PC-3 (cell line): ENCODE measurements at regions not wholly inside any gene's neighbourhood (a gene's known extent, or its start where the extent isn't known, plus 50 kb on each side); places are given as distances from the start of the nearest gene placed in this dataset.

Experiments
- ATAC-seq: fragments of 200-7000 bp; cut with Tn5 transposase; 2 replicates; pipeline ENCODE4 v1.9.1; 2020; ENCODE audit warnings: mild to moderate bottlenecking, moderate library complexity
- BruUV-seq: library from RNA; stranded (reverse); fragments of 400-500 nt; replicated peaks from 2 replicates; lab custom pipeline; 2021; lab: Mats Ljungman, UMichigan
- CTCF ChIA-PET: fragments of 300-600 bp; sonication (Branson Sonifier 250); formaldehyde crosslinking; loops from one replicate; lab custom pipeline; 2022; ENCODE audit warnings: antibody characterized with exemption; lab: Charles Lee
- POLR2A ChIA-PET: fragments of 300-600 bp; sonication (Branson Sonifier 250); formaldehyde crosslinking; loops from one replicate; lab custom pipeline; 2022; ENCODE audit warnings: antibody characterized with exemption; ENCODE audit not compliant: unreplicated experiment; lab: Charles Lee
- DNase-seq: peaks from one replicate; pipeline ENCODE4 v3.0.0-alpha.2; 2015
- H2AFZ ChIP-seq: fragments of 300-600 bp; sonication (generic); 2 replicates; pipeline ENCODE4 v1.6.0; 2016; ENCODE audit warnings: antibody characterized with exemption, low read length
- H3F3A ChIP-seq: fragments of 300-600 bp; sonication (generic); one replicate; pipeline ENCODE4 v1.6.0; 2017; ENCODE audit warnings: antibody characterized with exemption, low read length, control low read depth, mild to moderate bottlenecking; ENCODE audit not compliant: unreplicated experiment
- H3K27ac ChIP-seq: fragments of 300-600 bp; sonication (generic); 2 replicates; pipeline ENCODE4 v1.5.1; 2016; ENCODE audit warnings: mild to moderate bottlenecking, low read length
- H3K27me3 ChIP-seq: fragments of 300-600 bp; sonication (generic); 2 replicates; pipeline ENCODE4 v1.6.1; 2016; ENCODE audit warnings: low read length, mixed read lengths
- H3K36me3 ChIP-seq: fragments of 300-600 bp; sonication (generic); 2 replicates; pipeline ENCODE4 v1.6.1; 2016; ENCODE audit warnings: low read depth, mixed run types, low read length, mixed read lengths
- H3K4me1 ChIP-seq: fragments of 300-600 bp; sonication (generic); 2 replicates; pipeline ENCODE4 v1.5.1; 2016; ENCODE audit warnings: low read length; ENCODE audit not compliant: insufficient read depth
- H3K4me2 ChIP-seq: fragments of 300-600 bp; sonication (generic); 2 replicates; pipeline ENCODE4 v1.6.0; 2016; ENCODE audit warnings: low read length
- H3K4me3 ChIP-seq: fragments of 300-600 bp; sonication (generic); 2 replicates; pipeline ENCODE4 v1.5.1; 2016; ENCODE audit warnings: mild to moderate bottlenecking, low read length, mixed read lengths
- H3K79me2 ChIP-seq: fragments of 300-600 bp; sonication (generic); 2 replicates; pipeline ENCODE4 v1.6.1; 2017; ENCODE audit warnings: low read length, mixed read lengths
- H3K9ac ChIP-seq: fragments of 300-600 bp; sonication (generic); 2 replicates; pipeline ENCODE4 v1.6.0; 2016; ENCODE audit warnings: mild to moderate bottlenecking, low read length
- H3K9me2 ChIP-seq: fragments of 300-600 bp; sonication (generic); replicated peaks from 2 replicates; pipeline ENCODE4 v1.6.1; 2016; ENCODE audit warnings: mixed run types, low read length, mixed read lengths
- H3K9me3 ChIP-seq: fragments of 300-600 bp; sonication (generic); 2 replicates; pipeline ENCODE4 v1.6.1; 2016; ENCODE audit warnings: low read length, mixed read lengths
- H4K20me1 ChIP-seq: fragments of 300-600 bp; sonication (generic); 2 replicates; pipeline ENCODE4 v1.6.1; 2016; ENCODE audit warnings: low read length, mixed read lengths
- EZH2 ChIP-seq: fragments of 300-600 bp; sonication (generic); IDR thresholded peaks from one replicate; pipeline ENCODE4 v1.6.1; 2017; ENCODE audit warnings: antibody characterized with exemption, mild to moderate bottlenecking, low read length; ENCODE audit not compliant: unreplicated experiment
- EZH2phosphoT487 ChIP-seq: fragments of 300-600 bp; sonication (generic); IDR thresholded peaks from 2 replicates; pipeline ENCODE4 v1.6.1; 2018; ENCODE audit warnings: mild to moderate bottlenecking, antibody characterized with exemption, low read length, borderline replicate concordance
- intact Hi-C: fragments of 100-400 bp; cut with micrococcal nuclease; formaldehyde crosslinking; loops from 2 replicates; pipeline ENCODE4 v1.9.0; 2023
- TF ChIP-seq, protein P1 (sequence below): fragments of 300-600 bp; sonication (generic); conservative IDR thresholded peaks from 2 replicates; pipeline ENCODE4 v1.5.1; 2017; ENCODE audit warnings: antibody characterized with exemption, low read depth, mild to moderate bottlenecking, low read length

DNA sequence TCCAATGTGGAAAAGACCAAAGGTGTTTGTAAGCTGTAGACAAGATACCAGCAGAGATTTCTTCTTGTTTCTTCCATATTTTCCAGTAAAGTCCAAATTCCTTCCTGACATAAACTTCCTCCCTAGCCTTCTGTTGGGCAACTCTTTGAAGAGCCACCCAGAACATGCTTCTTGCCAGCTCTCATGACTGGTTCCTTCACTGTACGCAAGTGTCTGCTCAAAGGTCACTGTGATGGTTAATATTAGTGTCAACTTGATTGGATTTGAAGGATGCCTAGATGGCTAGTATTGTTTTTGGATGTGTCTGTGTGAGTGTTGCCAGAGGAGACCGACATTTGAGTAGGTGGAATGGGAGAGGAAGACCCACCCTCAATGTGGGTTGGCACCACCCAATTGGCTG lies 416.6 kb upstream of the RUNX1 start:
- no peaks in the 10 kb centered on the region for H3K27me3 ChIP-seq
- intact Hi-C loops = no loop called here
- DNase-seq (no peak), ATAC-seq (no peak)
- H3F3A ChIP-seq = no peaks in the 10 kb centered on the region
- ChIA-PET POLR2A (no interaction called here), CTCF (no interaction called here)
- BruUV-seq = no TSS peak
- no peak overlapping the region for H3K4me2 ChIP-seq
- no peaks in the 10 kb centered on the region for H3K79me2 ChIP-seq
- H2AFZ ChIP-seq = no peak overlapping the region
- no peak overlapping the region for H3K4me3 ChIP-seq
- no peaks in the 10 kb centered on the region for H3K9me2 ChIP-seq
- H3K9me3 ChIP-seq = no peaks in the 10 kb centered on the region
- H3K4me1 ChIP-seq = no peaks in the 10 kb centered on the region
- H4K20me1 ChIP-seq = no peaks in the 10 kb centered on the region
- H3K9ac ChIP-seq = no peak overlapping the region
- no peak for TF ChIP-seq EZH2phosphoT487
- TF ChIP-seq, protein P1, sequence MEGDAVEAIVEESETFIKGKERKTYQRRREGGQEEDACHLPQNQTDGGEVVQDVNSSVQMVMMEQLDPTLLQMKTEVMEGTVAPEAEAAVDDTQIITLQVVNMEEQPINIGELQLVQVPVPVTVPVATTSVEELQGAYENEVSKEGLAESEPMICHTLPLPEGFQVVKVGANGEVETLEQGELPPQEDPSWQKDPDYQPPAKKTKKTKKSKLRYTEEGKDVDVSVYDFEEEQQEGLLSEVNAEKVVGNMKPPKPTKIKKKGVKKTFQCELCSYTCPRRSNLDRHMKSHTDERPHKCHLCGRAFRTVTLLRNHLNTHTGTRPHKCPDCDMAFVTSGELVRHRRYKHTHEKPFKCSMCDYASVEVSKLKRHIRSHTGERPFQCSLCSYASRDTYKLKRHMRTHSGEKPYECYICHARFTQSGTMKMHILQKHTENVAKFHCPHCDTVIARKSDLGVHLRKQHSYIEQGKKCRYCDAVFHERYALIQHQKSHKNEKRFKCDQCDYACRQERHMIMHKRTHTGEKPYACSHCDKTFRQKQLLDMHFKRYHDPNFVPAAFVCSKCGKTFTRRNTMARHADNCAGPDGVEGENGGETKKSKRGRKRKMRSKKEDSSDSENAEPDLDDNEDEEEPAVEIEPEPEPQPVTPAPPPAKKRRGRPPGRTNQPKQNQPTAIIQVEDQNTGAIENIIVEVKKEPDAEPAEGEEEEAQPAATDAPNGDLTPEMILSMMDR = no peak
- TF ChIP-seq EZH2 = no peak
- H3K36me3 ChIP-seq = no peaks in the 10 kb centered on the region; the same call in 1 of the 2 replicates
- no peak overlapping the region for H3K27ac ChIP-seq

DNA sequence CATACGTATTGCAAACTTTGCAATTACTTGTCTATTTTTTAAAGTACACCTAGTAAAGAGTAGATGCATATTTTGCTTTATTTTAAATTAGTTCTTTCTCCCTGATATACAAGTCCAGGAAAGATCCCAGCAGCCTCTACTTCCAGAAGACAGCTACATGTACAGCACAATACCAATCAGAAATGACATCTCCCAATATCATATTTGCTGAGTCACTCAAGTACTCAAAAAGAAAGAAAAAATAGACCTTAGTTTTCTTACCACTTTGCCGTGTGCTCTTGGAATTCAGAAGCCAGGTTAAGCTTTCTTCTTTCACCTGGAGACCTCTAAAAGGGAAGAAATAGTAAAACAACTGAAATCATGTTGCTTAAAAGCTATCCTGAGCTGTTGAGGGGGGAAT lies 412.6 kb upstream of the RUNX1 start:
- Histone ChIP-seq H3K4me1 (no peaks in the 10 kb centered on the region), H3K9me2 (no peaks in the 10 kb centered on the region), H3K27ac (no peak overlapping the region), H4K20me1 (no peaks in the 10 kb centered on the region), H3K36me3 (no peaks in the 10 kb centered on the region; the same call in 1 of the 2 replicates), H3K79me2 (no peaks in the 10 kb centered on the region), H3F3A (no peaks in the 10 kb centered on the region), H2AFZ (peak overlapping the region; percentile 28), H3K9me3 (no peaks in the 10 kb centered on the region), H3K27me3 (no peaks in the 10 kb centered on the region), H3K4me3 (no peak overlapping the region), H3K4me2 (no peak overlapping the region), H3K9ac (no peak overlapping the region)
- ATAC-seq (no peak), DNase-seq (no peak)
- intact Hi-C loops = no loop called here
- BruUV-seq = no TSS peak
- ChIA-PET CTCF (no interaction called here), POLR2A (no interaction called here)
- TF ChIP-seq, protein P1 = no peak
- TF ChIP-seq EZH2 (no peak), EZH2phosphoT487 (no peak)

DNA sequence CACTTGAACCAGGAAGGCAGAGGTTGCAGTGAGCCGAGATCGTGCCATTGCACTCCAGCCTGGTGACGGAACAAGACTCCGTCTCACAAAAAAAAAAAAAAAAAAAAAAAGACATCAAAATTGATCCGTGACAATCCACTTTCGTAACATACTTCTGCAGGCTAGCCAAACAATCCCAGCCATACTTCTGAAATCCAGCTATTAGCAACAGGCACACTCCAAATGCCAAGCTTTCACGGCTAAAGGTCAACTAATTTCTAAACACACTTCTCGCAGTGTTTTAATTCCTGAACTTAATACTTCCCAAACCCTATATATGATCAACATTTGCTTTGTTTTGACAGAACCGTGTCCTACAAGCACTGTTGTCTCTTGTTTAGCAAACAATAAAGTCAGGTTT lies 411.3 kb upstream of the RUNX1 start:
- DNase-seq (no peak), ATAC-seq (no peak)
- Histone ChIP-seq H3K27ac (no peak overlapping the region), H3F3A (no peaks in the 10 kb centered on the region), H3K79me2 (no peaks in the 10 kb centered on the region), H4K20me1 (no peaks in the 10 kb centered on the region), H3K27me3 (no peaks in the 10 kb centered on the region), H3K9me2 (no peaks in the 10 kb centered on the region), H3K4me3 (no peak overlapping the region), H2AFZ (no peak overlapping the region), H3K4me1 (no peaks in the 10 kb centered on the region), H3K4me2 (no peak overlapping the region), H3K9ac (no peak overlapping the region), H3K9me3 (no peaks in the 10 kb centered on the region), H3K36me3 (no peaks in the 10 kb centered on the region)
- ChIA-PET POLR2A (no interaction called here), CTCF (no interaction called here)
- intact Hi-C loops = no loop called here
- no peak for TF ChIP-seq EZH2
- TF ChIP-seq, protein P1 = no peak
- no TSS peak for BruUV-seq
